ENCODE measurements at regions not wholly inside any gene's neighbourhood (a gene's known extent, or its start where the extent isn't known, plus 50 kb on each side); places are given as distances from the start of the nearest gene placed in this dataset.

- TF ChIP-seq POLR2H (tag; IDR thresholded peaks at IDR 0.05; ENCODE audit: low read depth): no peak
Observed at GRCh38 chr7:124191713-124192112, 158.8 kb upstream of the TMEM229A start (continued).

DNA sequence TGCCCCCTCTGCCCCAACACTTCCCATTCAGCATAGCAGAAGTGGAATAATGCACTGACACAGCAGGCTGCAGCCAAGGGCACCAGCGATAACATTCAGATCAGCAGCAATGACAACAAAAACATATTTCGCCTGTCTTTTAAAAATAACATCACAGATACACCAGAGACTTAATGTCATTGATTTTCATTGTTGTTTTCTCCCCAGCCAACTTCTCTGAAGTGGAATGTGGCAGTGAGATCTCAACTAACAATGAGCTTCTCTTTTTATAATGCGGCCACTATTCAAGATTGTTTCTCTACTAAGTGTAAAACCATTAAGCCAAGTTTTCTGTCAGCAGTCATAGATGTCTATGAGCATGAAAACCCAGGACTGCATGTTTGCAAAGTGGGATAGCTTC lies 158.2 kb upstream of the TMEM229A start:
- Histone ChIP-seq H4K20me1 (replicated peaks; ENCODE audit: control insufficient read depth, insufficient read depth, low read length) (no peaks in the 10 kb centered on the region), H3K79me2 (ENCODE audit: control insufficient read depth, insufficient read depth, low read length) (no peaks in the 10 kb centered on the region), H2AFZ (ENCODE audit: low read depth, low read length) (no peak overlapping the region), H3K27me3 (ENCODE audit: control insufficient read depth in 2 of 2, insufficient read depth in 2 of 2, low read length in 2 of 2) (no peaks in the 10 kb centered on the region), H3K4me1 (replicated peaks in 1 of 2; ENCODE audit: control insufficient read depth in 2 of 2, insufficient read depth in 2 of 2, low read length in 2 of 2) (no peaks in the 10 kb centered on the region), H3K9ac (ENCODE audit: insufficient read depth in 1 of 2, low read depth in 2 of 2, low read length in 2 of 2) (no peak overlapping the region), H3K27ac (ENCODE audit: extremely low read depth, low read depth, low read length) (no peak overlapping the region), H3K4me2 (ENCODE audit: insufficient read depth, low read length) (no peak overlapping the region), H3K9me1 (ENCODE audit: control insufficient read depth, insufficient read depth, low read length) (no peaks in the 10 kb centered on the region), H3K4me3 (no peak overlapping the region), H3K9me3 (replicated peaks; ENCODE audit: control insufficient read depth, insufficient read depth, low read depth, low read length) (no peaks in the 10 kb centered on the region; the same call in none of the 2 replicates), H3K36me3 (ENCODE audit: control insufficient read depth, insufficient read depth, low read length) (no peaks in the 10 kb centered on the region)
- ChIA-PET CTCF (ENCODE audit: low intra/inter-chr PET ratio) (no interaction called here), POLR2A (no interaction called here)
- intact Hi-C loops (cut with micrococcal nuclease): no loop called here
- BruUV-seq (replicated peaks): no TSS peak
- DNase-seq (ENCODE audit: extremely low read depth in 1 of 4, low spot score in 3 of 4) (no peak), ATAC-seq (no peak), FAIRE-seq (no peak)
- TF ChIP-seq SREBF1 (IDR thresholded peaks at IDR 0.05; ENCODE audit: borderline replicate concordance, low read depth, low read length): no peak
- TF ChIP-seq JUNB (CRISPR knock-in tag; conservative IDR thresholded peaks at IDR 0.05): no peak
- TF ChIP-seq, protein P1, sequence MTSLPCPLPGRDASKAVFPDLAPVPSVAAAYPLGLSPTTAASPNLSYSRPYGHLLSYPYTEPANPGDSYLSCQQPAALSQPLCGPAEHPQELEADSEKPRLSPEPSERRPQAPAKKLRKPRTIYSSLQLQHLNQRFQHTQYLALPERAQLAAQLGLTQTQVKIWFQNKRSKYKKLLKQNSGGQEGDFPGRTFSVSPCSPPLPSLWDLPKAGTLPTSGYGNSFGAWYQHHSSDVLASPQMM (CRISPR knock-in tag; IDR thresholded peaks at IDR 0.05): no peak
- TF ChIP-seq ZNF316 (IDR thresholded peaks at IDR 0.05): no peak
- no peak for TF ChIP-seq HNRNPL (IDR thresholded peaks at IDR 0.05; ENCODE audit: low read depth, low read length)
- TF ChIP-seq NFIC (IDR thresholded peaks at IDR 0.05): no peak
- no peak for TF ChIP-seq SMC3 (conservative IDR thresholded peaks at IDR 0.05; ENCODE audit: insufficient read depth, low read depth, low read length)
- no peak for TF ChIP-seq SIN3B (IDR thresholded peaks at IDR 0.05; ENCODE audit: low read depth)
- no peak for TF ChIP-seq FOS (IDR thresholded peaks at IDR 0.05; ENCODE audit: extremely low read depth, insufficient read length)
- TF ChIP-seq CEBPG (CRISPR knock-in tag; IDR thresholded peaks at IDR 0.05): no peak
- no peak for TF ChIP-seq CEBPG (tag; conservative IDR thresholded peaks at IDR 0.05 in 1 of 2, IDR thresholded peaks at IDR 0.05 in 1 of 2)
- no peak for TF ChIP-seq CAMTA2 (CRISPR knock-in tag; conservative IDR thresholded peaks at IDR 0.05)
- no peak for TF ChIP-seq JUND (IDR thresholded peaks at IDR 0.05; ENCODE audit: borderline replicate concordance, low read depth, low read length)
- no peak for TF ChIP-seq JUND (tag; IDR thresholded peaks at IDR 0.05; ENCODE audit: borderline replicate concordance, low read depth, low read length)
- 0% methylated on average over 3 of the region's 3 CpGs for WGBS (ENCODE audit: insufficient coverage, low coverage, missing lambda C conversion rate)
- in situ Hi-C loops (cut with MboI): no loop called here

Measured in K562 (cell line).